Activated CD8-positive, alpha-beta T cell treated with anti-CD3 and anti-CD28 coated beads, Interleukin-2, amount 10 ng/mL, durations not matched to agents 7 days and 5 days (primary cell): ENCODE measurements at regions not wholly inside any gene's neighbourhood (a gene's known extent, or its start where the extent isn't known, plus 50 kb on each side); places are given as distances from the start of the nearest gene placed in this dataset.

Experiments
- ATAC-seq: fragments of 150-1000 bp; cut with Tn5 transposase; one replicate; pipeline ENCODE4 v1.10.0; 2021; ENCODE audit warnings: moderate library complexity
- CTCF ChIA-PET: fragments of 350-600 bp; sonication (Branson Sonifier 250); formaldehyde crosslinking; loops from one replicate; lab custom pipeline; 2021; ENCODE audit warnings: antibody characterized with exemption; lab: Charles Lee
- POLR2A ChIA-PET: fragments of 350-600 bp; sonication (Branson Sonifier 250); formaldehyde crosslinking; loops from one replicate; lab custom pipeline; 2021; ENCODE audit warnings: antibody characterized with exemption; lab: Charles Lee
- DNase-seq: peaks from one replicate; pipeline ENCODE4 v3.0.0-alpha.2; 2020
- H3K27ac Mint-ChIP-seq: one replicate; pipeline ENCODE4 v1.8.0; 2021; ENCODE audit warnings: mild to moderate bottlenecking, mixed read lengths
- H3K27me3 Mint-ChIP-seq: one replicate; pipeline ENCODE4 v1.8.0; 2021; ENCODE audit warnings: low read depth, mixed read lengths
- H3K36me3 Mint-ChIP-seq: one replicate; pipeline ENCODE4 v1.8.0; 2021; ENCODE audit warnings: low read depth, mixed read lengths
- H3K4me1 Mint-ChIP-seq: one replicate; pipeline ENCODE4 v1.8.0; 2021; ENCODE audit warnings: low read depth, mixed read lengths
- H3K4me3 Mint-ChIP-seq: one replicate; pipeline ENCODE4 v1.8.0; 2021; ENCODE audit warnings: mild to moderate bottlenecking, mixed read lengths
- H3K9me3 Mint-ChIP-seq: one replicate; pipeline ENCODE4 v1.8.0; 2022; ENCODE audit warnings: mixed read lengths; ENCODE audit not compliant: insufficient read depth

- ChIA-PET POLR2A (no interaction called here), CTCF (no interaction called here)
- H3K27me3 Mint-ChIP-seq, result no peaks in the 10 kb centered on the region
- no peak overlapping the region for H3K27ac Mint-ChIP-seq
- DNase-seq (no peak), ATAC-seq (no peak)
- H3K4me3 Mint-ChIP-seq, result no peak overlapping the region
- H3K4me1 Mint-ChIP-seq, result no peaks in the 10 kb centered on the region
- no peaks in the 10 kb centered on the region for H3K9me3 Mint-ChIP-seq
- no peaks in the 10 kb centered on the region for H3K36me3 Mint-ChIP-seq
These were observed 53.5 kb upstream of the PPP2R2D start for GRCh38 chr10:131847241-131847783.

GRCh38 chr10:131848296-131848695, 52.5 kb upstream of the PPP2R2D start:
- CTCF ChIA-PET, result no interaction called here
- H3K9me3 Mint-ChIP-seq, result no peaks in the 10 kb centered on the region

GRCh38 chr10:131848741-131849590, 51.8 kb upstream of the PPP2R2D start:
- CTCF ChIA-PET, result no interaction called here

More at GRCh38 chr10:131848296-131848695, 52.5 kb upstream of the PPP2R2D start:
- H3K27ac Mint-ChIP-seq, result no peak overlapping the region
- ATAC-seq (no peak), DNase-seq (no peak)
- no peaks in the 10 kb centered on the region for H3K36me3 Mint-ChIP-seq
- POLR2A ChIA-PET, result no interaction called here
- H3K4me3 Mint-ChIP-seq, result no peak overlapping the region
- no peaks in the 10 kb centered on the region for H3K27me3 Mint-ChIP-seq
- no peaks in the 10 kb centered on the region for H3K4me1 Mint-ChIP-seq

GRCh38 chr10:131849591-131850382, 51.0 kb upstream of the PPP2R2D start:
- ATAC-seq (no peak), DNase-seq (no peak)
- POLR2A ChIA-PET, result no interaction called here
- Mint-ChIP-seq H3K27me3 (no peaks in the 10 kb centered on the region), H3K4me1 (no peaks in the 10 kb centered on the region), H3K4me3 (no peak overlapping the region), H3K36me3 (no peaks in the 10 kb centered on the region), H3K27ac (no peak overlapping the region), H3K9me3 (no peaks in the 10 kb centered on the region)
- CTCF ChIA-PET, result no interaction called here

More at GRCh38 chr10:131848741-131849590, 51.8 kb upstream of the PPP2R2D start:
- no peaks in the 10 kb centered on the region for H3K36me3 Mint-ChIP-seq
- H3K9me3 Mint-ChIP-seq, result no peaks in the 10 kb centered on the region
- no peak for ATAC-seq
- no peak overlapping the region for H3K4me3 Mint-ChIP-seq
- H3K27ac Mint-ChIP-seq, result no peak overlapping the region
- no peaks in the 10 kb centered on the region for H3K4me1 Mint-ChIP-seq
- no peaks in the 10 kb centered on the region for H3K27me3 Mint-ChIP-seq
- no peak for DNase-seq
- POLR2A ChIA-PET, result no interaction called here

- no peaks in the 10 kb centered on the region for H3K9me3 Mint-ChIP-seq
- DNase-seq, result no peak
- no peak overlapping the region for H3K4me3 Mint-ChIP-seq
- H3K27ac Mint-ChIP-seq, result no peak overlapping the region
- no peaks in the 10 kb centered on the region for H3K36me3 Mint-ChIP-seq
- no peaks in the 10 kb centered on the region for H3K4me1 Mint-ChIP-seq
- POLR2A ChIA-PET, result no interaction called here
- CTCF ChIA-PET, result no interaction called here
- ATAC-seq, result no peak
- H3K27me3 Mint-ChIP-seq, result no peaks in the 10 kb centered on the region
These were observed 50.4 kb upstream of the PPP2R2D start for GRCh38 chr10:131850383-131850870.
